ENCODE measurements at regions not wholly inside any gene's neighbourhood (a gene's known extent, or its start where the extent isn't known, plus 50 kb on each side); places are given as distances from the start of the nearest gene placed in this dataset.

GRCh38 chr3:147872568-147872967, 463.4 kb downstream of the ZIC1 start:
- TF ChIP-seq POLR2A (IDR thresholded peaks at IDR 0.05): no peak
- TF ChIP-seq CTCF (IDR thresholded peaks at IDR 0.05): no peak
- TF ChIP-seq EP300 (IDR thresholded peaks at IDR 0.05): no peak
